ENCODE measurements at regions not wholly inside any gene's neighbourhood (a gene's known extent, or its start where the extent isn't known, plus 50 kb on each side); places are given as distances from the start of the nearest gene placed in this dataset.

GRCh38 chr2:129091620-129092019 is 773.0 kb upstream of the HS6ST1 start:
- intact Hi-C loops (cut with DNase I) = no loop called here
- no peak for DNase-seq (ENCODE audit: low spot score)

GRCh38 chr2:129092956-129093355 is 774.3 kb upstream of the HS6ST1 start:
- no peak for DNase-seq (ENCODE audit: low spot score)
- intact Hi-C loops (cut with DNase I) = no loop called here

DNA sequence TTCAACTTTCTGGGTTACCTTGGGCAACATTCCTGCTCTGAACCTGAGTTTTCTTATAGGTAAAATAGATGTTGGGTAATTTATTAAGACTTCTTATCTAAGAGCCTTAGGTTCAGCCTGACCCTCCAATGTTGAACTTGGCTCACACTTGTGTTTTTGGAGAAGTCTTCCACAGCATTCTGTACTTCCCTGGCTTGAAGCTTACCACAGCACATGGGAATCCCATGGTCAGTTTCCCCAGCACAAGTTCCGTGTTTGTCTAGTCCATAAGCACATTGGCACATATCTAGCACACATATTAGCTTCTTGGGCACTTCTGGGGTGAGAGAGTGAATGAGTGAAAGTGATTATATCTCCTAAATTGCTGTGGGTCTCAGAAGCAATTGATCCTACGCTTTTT is 782.5 kb upstream of the HS6ST1 start:
- intact Hi-C loops (cut with DNase I) = no loop called here
- DNase-seq (ENCODE audit: low spot score) = no peak

DNA sequence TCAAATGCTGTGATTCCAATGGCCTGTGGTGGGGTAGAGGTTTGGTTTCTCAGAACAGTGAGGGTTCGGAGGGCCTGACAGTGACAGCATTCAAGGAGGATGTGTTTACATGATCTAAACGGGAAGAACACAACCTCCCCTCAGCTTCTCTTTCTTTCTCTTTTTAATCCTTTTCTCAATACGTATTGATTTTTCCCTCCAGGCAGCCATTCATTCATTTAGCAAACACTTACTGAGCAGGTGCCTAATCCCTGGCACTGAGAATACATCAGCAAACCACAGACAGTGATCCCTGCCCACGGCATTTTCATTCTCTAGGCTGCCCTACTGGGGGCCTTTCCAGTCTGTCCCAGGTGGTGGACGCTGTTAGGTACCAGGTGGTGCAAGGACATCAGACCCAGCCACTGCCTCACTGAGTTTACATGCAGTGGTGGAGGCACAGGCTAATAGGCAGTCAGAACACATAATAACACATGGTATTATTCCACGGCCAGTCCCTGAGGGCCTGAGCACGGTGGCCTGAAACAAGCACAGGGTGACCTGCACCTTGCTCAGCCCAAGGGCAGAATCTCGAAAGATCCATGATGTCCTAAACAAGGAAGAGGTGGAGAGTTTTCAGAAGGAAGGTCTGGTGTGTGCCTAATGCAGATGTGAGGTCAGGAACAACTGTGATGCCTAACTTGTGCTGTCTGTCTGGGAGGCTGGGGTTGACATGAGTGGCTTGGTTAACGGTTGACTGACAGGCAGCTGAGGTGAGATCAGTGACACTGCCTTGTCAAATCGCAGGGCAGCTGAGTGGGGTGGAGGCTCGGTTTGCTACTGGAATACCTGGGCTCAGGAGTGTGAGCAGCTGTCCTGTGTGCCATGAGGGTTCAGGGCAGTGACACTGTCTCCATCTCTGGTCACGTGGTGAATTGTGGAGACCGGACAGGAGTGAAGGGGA is 785.5 kb upstream of the HS6ST1 start:
- DNase-seq (ENCODE audit: low spot score) = no peak
- intact Hi-C loops (cut with DNase I) = no loop called here

- DNase-seq (ENCODE audit: low spot score) = no peak
- intact Hi-C loops (cut with DNase I) = no loop called here
Observed at GRCh38 chr2:129112181-129112580, 793.5 kb upstream of the HS6ST1 start.

DNA sequence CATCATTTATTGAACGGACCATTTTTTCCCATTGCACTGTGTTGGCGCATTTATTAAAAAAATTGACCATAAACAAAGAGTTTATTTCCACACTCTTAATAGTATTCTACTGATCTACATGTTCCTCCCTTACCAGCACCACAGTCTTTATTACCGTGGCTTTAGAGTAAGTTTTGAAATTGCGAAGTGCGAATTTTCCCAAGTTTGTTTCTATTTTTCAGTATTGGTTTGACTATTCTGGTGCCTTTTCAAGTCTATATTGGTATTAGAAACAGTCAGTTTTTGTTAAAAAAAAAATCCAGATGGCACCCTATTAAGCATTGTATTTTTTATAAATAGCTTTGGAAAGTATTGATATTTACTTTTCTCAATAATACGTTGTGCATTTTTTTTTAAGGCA is 795.1 kb upstream of the HS6ST1 start:
- intact Hi-C loops (cut with DNase I) = no loop called here
- no peak for DNase-seq (ENCODE audit: low spot score)

GRCh38 chr2:129117434-129117833 is 798.8 kb upstream of the HS6ST1 start:
- intact Hi-C loops (cut with DNase I) = no loop called here
- DNase-seq (ENCODE audit: low spot score) = no peak

DNA sequence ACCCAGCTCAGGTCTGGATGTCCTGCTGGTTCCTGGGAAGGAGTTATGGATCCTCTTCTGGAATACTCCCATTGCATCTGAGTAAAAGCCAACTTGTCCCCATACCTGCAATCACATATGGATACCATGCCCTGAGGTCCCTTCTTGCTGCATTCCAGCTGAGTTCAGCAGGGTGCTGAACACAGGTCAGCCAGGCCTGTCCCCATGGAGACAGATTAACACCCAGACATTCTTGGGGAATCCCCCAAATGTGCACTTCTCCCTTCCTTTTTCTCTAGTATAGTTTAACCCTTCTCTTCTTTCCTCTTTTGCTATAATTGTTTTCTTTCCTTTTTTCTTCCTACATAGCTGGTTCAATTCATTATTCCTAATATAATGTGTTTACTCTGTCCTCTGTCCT is 799.6 kb upstream of the HS6ST1 start:
- DNase-seq (ENCODE audit: low spot score) = no peak
- intact Hi-C loops (cut with DNase I) = no loop called here

GRCh38 chr2:129129087-129129486 is 810.4 kb upstream of the HS6ST1 start:
- intact Hi-C loops (cut with DNase I) = no loop called here
- no peak for DNase-seq (ENCODE audit: low spot score)

DNA sequence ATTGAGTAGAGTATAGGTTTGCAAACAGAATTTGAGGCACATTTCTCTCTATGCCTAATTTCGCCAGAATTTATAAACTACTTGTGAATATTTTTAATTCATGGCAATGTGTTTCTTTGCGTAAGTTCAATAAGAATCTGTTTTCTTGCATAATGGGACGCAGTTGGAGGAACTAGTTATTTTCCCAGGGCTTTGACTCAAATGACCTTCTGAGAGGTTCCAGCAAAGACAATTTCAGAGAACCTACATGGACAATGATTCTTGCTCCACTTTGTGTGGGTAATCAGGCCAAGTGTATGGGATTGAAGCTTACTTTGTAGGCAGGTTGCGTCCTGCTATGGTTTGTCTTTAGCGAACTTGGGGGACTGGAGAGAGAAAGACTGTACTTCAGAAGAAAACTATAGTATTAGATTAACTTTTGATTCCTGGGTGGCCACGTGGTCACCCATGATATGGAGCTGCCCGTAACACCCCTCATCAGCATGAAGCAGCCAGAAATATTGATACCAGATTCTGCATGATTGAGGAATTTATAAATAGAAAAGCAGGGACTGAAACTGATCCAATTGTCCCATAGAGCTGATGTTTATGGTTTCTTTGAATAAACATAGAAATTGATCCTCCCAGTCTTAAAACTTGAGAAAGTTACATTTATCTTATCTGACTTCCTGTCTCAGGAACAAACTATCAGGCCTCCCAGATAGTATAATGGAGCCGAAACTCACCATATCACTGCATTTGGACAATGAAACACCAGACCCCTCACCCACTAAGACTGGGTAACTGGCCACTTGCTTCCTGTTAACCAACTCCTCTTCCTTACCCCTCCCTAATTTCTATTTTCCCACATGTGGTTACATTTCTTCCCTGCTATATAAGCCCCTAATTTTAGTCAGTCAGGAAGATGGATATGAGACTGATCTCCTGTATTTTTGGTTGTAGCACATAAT is 815.3 kb upstream of the HS6ST1 start:
- intact Hi-C loops (cut with DNase I) = no loop called here
- DNase-seq (ENCODE audit: low spot score) = no peak

- intact Hi-C loops (cut with DNase I) = no loop called here
Observed at GRCh38 chr2:129135017-129135416, 816.3 kb upstream of the HS6ST1 start.

GRCh38 chr2:129139380-129139779 is 820.7 kb upstream of the HS6ST1 start:
- intact Hi-C loops (cut with DNase I) = no loop called here
- DNase-seq (ENCODE audit: low spot score) = no peak

More at GRCh38 chr2:129135017-129135416, 816.3 kb upstream of the HS6ST1 start:
- DNase-seq (ENCODE audit: low spot score) = no peak

GRCh38 chr2:129142465-129142864 is 823.8 kb upstream of the HS6ST1 start:
- no peak for DNase-seq (ENCODE audit: low spot score)
- intact Hi-C loops (cut with DNase I) = no loop called here

DNA sequence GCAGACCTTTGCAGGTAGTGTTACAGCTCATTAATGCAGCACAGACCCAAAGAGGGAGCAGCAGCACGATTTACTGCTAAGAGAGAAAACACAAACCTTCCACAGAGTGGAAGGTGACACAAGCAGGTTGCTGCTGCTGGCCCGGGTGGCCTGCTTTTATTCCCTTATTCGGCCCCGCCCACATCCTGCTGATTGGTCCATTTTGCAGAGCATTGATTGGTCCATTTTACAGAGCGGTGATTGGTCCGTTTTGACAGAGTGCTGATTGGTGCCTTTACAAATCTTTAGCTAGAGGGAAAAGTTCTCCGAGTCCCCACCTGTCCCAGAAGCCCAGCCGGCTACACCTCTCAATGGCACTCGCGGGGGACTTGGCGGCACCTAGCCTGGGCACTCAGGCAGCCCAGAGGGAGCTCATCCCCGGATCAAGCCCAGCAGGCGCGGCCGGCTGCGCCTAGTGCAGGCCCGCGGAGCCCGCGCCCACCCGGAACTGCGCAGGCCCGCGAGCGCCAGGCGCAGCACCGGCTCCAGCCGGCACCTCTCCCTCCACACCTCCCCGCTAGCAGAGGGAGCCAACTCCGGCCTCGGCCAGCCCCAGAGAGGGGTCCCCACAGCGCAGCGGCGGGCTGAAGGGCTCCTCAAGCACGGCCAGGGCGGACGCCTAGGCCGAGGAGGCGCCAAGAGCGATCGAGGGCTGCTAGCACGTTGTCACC is 825.6 kb upstream of the HS6ST1 start:
- no peak for DNase-seq (ENCODE audit: low spot score)
- intact Hi-C loops (cut with DNase I) = no loop called here

GRCh38 chr2:129152514-129152913 is 827.0 kb upstream of the RAB6C start:
- DNase-seq (ENCODE audit: low spot score) = no peak
- intact Hi-C loops (cut with DNase I) = no loop called here

DNA sequence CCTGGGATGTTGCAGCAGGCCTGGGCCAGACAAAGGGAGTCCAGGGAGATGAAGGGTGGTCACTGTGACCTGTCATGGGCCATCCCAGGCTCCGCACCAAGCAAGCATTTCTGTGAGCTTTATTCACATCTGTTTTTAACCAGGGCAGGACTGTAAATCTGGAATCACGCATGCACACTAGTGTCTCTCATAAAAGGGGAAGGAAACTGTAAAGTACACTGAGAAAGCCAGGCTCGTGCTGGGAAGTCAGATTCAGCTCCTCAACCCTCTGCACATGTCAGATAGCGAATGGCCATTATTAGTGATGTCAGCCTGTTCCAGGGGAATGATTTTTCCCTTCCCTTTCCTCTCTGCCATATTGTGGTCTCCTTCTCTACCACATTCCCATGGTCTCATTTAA is 818.6 kb upstream of the RAB6C start:
- intact Hi-C loops (cut with DNase I) = no loop called here
- no peak for DNase-seq (ENCODE audit: low spot score)

GRCh38 chr2:129164220-129164949 is 815.1 kb upstream of the RAB6C start:
- DNase-seq (ENCODE audit: low spot score) = no peak
- intact Hi-C loops (cut with DNase I) = no loop called here

DNA sequence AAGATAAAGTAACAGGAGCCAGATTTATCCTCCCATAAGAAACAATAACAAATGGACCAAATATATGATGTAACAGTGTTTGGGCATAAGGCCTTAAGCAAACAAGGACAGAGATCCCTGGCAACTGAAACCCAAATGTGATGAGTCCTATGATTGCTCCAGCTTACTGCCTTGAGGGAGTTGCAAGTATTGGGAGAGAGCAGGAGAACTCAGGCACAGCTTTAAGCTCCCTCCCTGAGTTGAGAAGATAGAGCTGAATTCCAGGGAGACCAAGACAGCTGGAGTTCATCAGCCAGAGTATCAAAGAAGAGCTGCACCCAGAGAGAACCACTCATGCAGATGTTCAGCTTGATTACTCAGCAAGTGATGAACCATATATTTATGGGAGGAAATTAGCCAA is 814.5 kb upstream of the RAB6C start:
- no peak for DNase-seq (ENCODE audit: low spot score)
- intact Hi-C loops (cut with DNase I) = no loop called here

GRCh38 chr2:129167456-129167855 is 812.0 kb upstream of the RAB6C start:
- intact Hi-C loops (cut with DNase I) = no loop called here
- DNase-seq (ENCODE audit: low spot score) = no peak
